Loucy (cell line): ENCODE measurements at regions not wholly inside any gene's neighbourhood (a gene's known extent, or its start where the extent isn't known, plus 50 kb on each side); places are given as distances from the start of the nearest gene placed in this dataset.

ENCODE experiments used
- H2AFZ ChIP-seq: fragments of 200-600 bp; sonication (generic); 2 replicates; pipeline ENCODE4 v1.6.0; 2016; ENCODE audit warnings: antibody characterized with exemption, mild to moderate bottlenecking, low read length, moderate library complexity
- H3F3A ChIP-seq: fragments of 200-600 bp; 2 replicates; pipeline ENCODE4 v1.6.0; 2016; ENCODE audit warnings: antibody characterized with exemption, low read depth, mild to moderate bottlenecking
- H3K27me3 ChIP-seq: fragments of 200-600 bp; sonication (generic); 2 replicates; pipeline ENCODE4 v1.6.1; 2014; ENCODE audit warnings: low read length, mild to moderate bottlenecking; ENCODE audit not compliant: insufficient read depth, poor library complexity, severe bottlenecking
- H3K36me3 ChIP-seq: fragments of 200-600 bp; sonication (generic); 2 replicates; pipeline ENCODE4 v1.6.1; 2016; ENCODE audit warnings: low read length; ENCODE audit not compliant: insufficient read depth
- H3K4me1 ChIP-seq: fragments of 200-600 bp; sonication (generic); 2 replicates; pipeline ENCODE4 v1.5.1; 2014; ENCODE audit warnings: low read length, mild to moderate bottlenecking; ENCODE audit not compliant: insufficient read depth, poor library complexity, severe bottlenecking
- H3K4me2 ChIP-seq: fragments of 200-600 bp; sonication (generic); 2 replicates; pipeline ENCODE4 v1.6.0; 2014; ENCODE audit warnings: antibody characterized with exemption, low read length, low read depth, mild to moderate bottlenecking; ENCODE audit not compliant: poor library complexity, severe bottlenecking
- H3K4me3 ChIP-seq: fragments of 200-600 bp; sonication (generic); 2 replicates; pipeline ENCODE4 v1.5.1; 2014; ENCODE audit warnings: low read length, mild to moderate bottlenecking, mixed read lengths; ENCODE audit not compliant: poor library complexity, severe bottlenecking
- H3K79me2 ChIP-seq: fragments of 200-600 bp; sonication (generic); 2 replicates; pipeline ENCODE4 v1.6.1; 2014; ENCODE audit warnings: low read length; ENCODE audit not compliant: insufficient read depth
- H3K9ac ChIP-seq: fragments of 200-600 bp; sonication (generic); 2 replicates; pipeline ENCODE4 v1.6.0; 2014; ENCODE audit warnings: mild to moderate bottlenecking, low read depth, low read length, moderate library complexity; ENCODE audit not compliant: poor library complexity, severe bottlenecking
- H3K9me2 ChIP-seq: fragments of 200-600 bp; sonication (generic); replicated peaks from 2 replicates; pipeline ENCODE4 v1.6.1; 2016; ENCODE audit warnings: low read depth, low read length, mixed read lengths
- H3K9me3 ChIP-seq: fragments of 200-600 bp; sonication (generic); 2 replicates; pipeline ENCODE4 v1.6.1; 2014; ENCODE audit warnings: mild to moderate bottlenecking, antibody characterized with exemption, low read length, low read depth; ENCODE audit not compliant: insufficient read depth
- H4K20me1 ChIP-seq: fragments of 200-600 bp; sonication (generic); 2 replicates; pipeline ENCODE4 v1.6.0; 2014; ENCODE audit warnings: antibody characterized with exemption, low read length, mild to moderate bottlenecking; ENCODE audit not compliant: insufficient read depth, poor library complexity, severe bottlenecking
- CTCF ChIP-seq: fragments of 200-600 bp; sonication (generic); conservative IDR thresholded peaks from 2 replicates; pipeline ENCODE4 v1.5.1; 2014; ENCODE audit warnings: mild to moderate bottlenecking, antibody characterized with exemption, low read length
- EZH2phosphoT487 ChIP-seq: fragments of 200-600 bp; IDR thresholded peaks from 2 replicates; pipeline ENCODE4 v1.6.1; 2018; ENCODE audit warnings: antibody characterized with exemption, mild to moderate bottlenecking, moderate library complexity, borderline replicate concordance

- Histone ChIP-seq H3K9me3 (no peaks in the 10 kb centered on the region), H3K9me2 (no peaks in the 10 kb centered on the region), H4K20me1 (no peaks in the 10 kb centered on the region), H3K36me3 (no peaks in the 10 kb centered on the region), H3K4me3 (no peak overlapping the region), H3F3A (no peaks in the 10 kb centered on the region), H3K9ac (no peak overlapping the region), H3K27me3 (no peaks in the 10 kb centered on the region), H3K79me2 (no peaks in the 10 kb centered on the region), H2AFZ (no peak overlapping the region), H3K4me1 (no peaks in the 10 kb centered on the region), H3K4me2 (no peak overlapping the region)
- TF ChIP-seq EZH2phosphoT487 (no peak), CTCF (no peak)
Measured at GRCh38 chr13:81778350-81778749, 1437.4 kb upstream of the SPRY2 start.

- H3K9me2 ChIP-seq = no peaks in the 10 kb centered on the region
- no peaks in the 10 kb centered on the region for H3K27me3 ChIP-seq
- H3K9ac ChIP-seq = no peak overlapping the region
- no peaks in the 10 kb centered on the region for H3K79me2 ChIP-seq
- no peaks in the 10 kb centered on the region for H3K9me3 ChIP-seq
- H3K4me2 ChIP-seq = no peak overlapping the region
- no peaks in the 10 kb centered on the region for H3K36me3 ChIP-seq
- TF ChIP-seq EZH2phosphoT487 (no peak), CTCF (no peak)
- no peaks in the 10 kb centered on the region for H3F3A ChIP-seq
- H2AFZ ChIP-seq = no peak overlapping the region
- no peaks in the 10 kb centered on the region for H3K4me1 ChIP-seq
- H4K20me1 ChIP-seq = no peaks in the 10 kb centered on the region
- H3K4me3 ChIP-seq = no peak overlapping the region
Measured at GRCh38 chr13:81773263-81773662, 1432.3 kb upstream of the SPRY2 start.

GRCh38 chr13:81771951-81772350 lies 1431.0 kb upstream of the SPRY2 start:
- H3K4me1 ChIP-seq = no peaks in the 10 kb centered on the region
- no peak overlapping the region for H3K9ac ChIP-seq
- H3K9me2 ChIP-seq = no peaks in the 10 kb centered on the region
- no peak overlapping the region for H3K4me2 ChIP-seq
- no peaks in the 10 kb centered on the region for H4K20me1 ChIP-seq
- TF ChIP-seq CTCF (no peak), EZH2phosphoT487 (no peak)
- no peak overlapping the region for H3K4me3 ChIP-seq
- no peaks in the 10 kb centered on the region for H3K79me2 ChIP-seq
- no peaks in the 10 kb centered on the region for H3F3A ChIP-seq
- H2AFZ ChIP-seq = no peak overlapping the region
- no peaks in the 10 kb centered on the region for H3K36me3 ChIP-seq
- no peaks in the 10 kb centered on the region for H3K9me3 ChIP-seq
- no peaks in the 10 kb centered on the region for H3K27me3 ChIP-seq
